Glomerular endothelial cell (primary cell): ENCODE measurements at regions not wholly inside any gene's neighbourhood (a gene's known extent, or its start where the extent isn't known, plus 50 kb on each side); places are given as distances from the start of the nearest gene placed in this dataset.
"Not testable (repeated sequence)": the region's sequence is repeated elsewhere in the genome, so short reads cannot be mapped to it uniquely, and the experiment has no call there.

Source experiments
- DNase-seq: peaks from one replicate; pipeline ENCODE4 v3.0.0-alpha.2; 2011; ENCODE audit warnings: low read depth, low spot score; ENCODE audit errors: extremely low read depth

DNA sequence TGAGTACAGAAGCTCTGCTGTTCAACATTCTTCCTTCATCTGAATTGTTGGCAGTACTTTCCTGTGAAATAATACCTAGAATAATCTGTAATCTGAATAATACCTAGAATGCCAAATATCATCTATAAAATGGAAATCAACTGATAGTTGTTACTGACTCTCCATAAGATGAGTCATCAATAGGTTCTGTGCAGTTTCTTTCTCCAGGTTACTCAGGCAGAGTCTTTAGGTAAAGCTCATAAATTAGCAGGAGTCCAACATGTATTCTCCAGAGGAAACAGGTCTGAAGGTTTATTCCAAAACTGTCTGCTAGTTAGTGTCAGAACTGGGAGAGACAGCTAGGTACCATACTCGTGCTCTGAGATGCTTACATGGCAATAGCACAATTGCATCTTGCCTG, 282.0 kb upstream of the MAP2 start:
- no peak for DNase-seq

DNA sequence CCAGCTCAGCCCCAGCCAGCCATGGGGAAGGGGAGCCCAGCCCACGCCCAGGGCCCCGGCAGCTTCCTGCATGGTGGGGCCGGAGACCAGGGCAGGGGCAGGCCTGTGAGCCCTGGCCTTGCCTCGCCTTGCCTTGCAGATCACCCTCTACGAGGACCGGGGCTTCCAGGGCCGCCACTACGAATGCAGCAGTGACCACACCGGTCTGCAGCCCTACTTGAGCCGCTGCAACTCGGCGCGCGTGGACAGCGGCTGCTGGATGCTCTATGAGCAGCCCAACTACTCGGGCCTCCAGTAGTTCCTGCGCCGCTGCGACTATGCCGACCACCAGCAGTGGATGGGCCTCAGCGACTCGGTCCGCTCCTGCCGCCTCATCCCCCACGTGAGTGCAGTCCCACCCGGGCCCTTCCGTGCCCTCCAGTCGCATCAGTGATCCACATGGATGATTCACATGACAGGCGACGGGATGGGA, 278.6 kb upstream of the MAP2 start:
- DNase-seq = not testable (repeated sequence)

DNA sequence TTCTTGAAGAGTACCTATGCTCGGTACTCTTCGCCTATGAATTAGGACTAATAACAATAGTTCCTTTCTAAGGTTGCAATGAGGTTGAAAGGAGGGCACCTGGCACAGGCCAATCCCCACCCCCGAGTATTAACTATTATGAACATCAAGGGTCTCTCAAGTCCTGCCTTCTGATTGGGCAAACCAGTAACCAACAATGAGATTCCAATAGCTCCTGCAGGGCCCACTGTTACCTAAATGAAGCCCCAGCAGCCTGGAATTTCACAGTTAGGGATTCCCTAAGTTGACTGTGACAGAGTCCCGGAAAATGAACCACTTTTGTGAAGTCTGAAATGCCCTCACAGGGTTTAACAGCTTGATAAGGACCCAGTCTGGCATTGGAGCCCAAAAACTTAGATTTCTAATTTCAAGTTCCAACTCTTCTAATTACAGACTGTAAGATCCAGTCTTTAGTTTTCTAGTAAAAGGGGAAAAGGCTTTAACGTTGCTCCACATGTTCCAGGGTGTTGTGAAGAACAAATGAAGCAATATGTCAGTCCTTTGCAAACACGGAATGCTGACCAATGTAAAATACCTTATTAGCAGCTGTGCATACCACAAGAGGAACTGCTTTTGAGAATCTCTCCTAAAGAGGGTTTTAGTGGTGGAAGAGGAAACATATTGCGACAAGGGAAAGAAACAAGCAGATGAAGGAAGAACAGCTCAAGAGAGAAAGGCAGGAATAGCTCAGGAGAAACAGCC, 277.7 kb upstream of the MAP2 start:
- DNase-seq = no peak

DNA sequence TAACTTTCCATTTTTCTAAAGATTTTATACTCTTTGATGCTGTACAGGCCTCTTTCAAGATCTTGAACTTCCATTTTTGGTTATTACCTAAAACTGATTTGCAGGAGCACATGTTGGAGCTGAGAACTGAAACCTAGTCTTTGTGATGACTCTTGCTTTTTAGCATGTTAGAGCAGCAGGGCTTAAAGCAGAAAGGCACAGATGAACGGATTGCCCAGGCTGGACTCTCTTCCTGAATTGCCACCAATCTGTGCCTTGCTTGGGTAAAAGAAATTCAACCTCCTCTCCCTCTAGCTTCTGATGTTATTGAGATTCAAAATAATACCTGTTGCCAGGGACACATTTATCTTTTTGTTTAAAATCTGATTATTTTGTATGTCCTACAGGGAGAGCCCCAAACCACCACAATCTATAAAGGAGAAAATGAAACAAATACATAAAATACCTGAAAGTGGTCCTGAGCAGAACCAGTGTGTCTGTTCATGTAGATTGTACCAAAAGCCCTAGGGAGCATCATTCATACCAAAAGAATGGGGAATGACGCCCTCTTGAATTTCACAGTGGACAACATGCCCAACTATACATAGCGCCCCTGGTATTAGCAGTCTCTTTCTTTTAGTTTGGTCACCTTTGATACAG, 277.0 kb upstream of the MAP2 start:
- DNase-seq = no peak

DNA sequence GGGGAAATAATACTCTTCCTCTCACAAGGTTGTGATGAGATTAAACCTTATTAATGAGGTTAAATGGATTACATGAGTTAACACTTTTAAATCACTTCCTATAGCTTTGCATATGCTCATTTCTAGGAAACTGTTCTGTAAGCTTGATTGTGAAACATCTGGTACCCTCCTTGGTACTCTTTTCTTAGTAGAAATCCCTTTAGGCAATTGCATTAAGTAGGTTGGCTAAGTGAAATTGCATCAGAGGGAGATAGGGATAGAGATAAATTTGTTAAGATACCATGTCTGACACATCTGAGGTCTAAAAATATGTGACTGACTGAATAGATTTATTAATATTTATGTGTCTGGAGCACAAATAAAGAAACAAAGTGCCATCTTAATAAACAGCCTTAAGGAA, 275.9 kb upstream of the MAP2 start:
- no peak for DNase-seq

DNA sequence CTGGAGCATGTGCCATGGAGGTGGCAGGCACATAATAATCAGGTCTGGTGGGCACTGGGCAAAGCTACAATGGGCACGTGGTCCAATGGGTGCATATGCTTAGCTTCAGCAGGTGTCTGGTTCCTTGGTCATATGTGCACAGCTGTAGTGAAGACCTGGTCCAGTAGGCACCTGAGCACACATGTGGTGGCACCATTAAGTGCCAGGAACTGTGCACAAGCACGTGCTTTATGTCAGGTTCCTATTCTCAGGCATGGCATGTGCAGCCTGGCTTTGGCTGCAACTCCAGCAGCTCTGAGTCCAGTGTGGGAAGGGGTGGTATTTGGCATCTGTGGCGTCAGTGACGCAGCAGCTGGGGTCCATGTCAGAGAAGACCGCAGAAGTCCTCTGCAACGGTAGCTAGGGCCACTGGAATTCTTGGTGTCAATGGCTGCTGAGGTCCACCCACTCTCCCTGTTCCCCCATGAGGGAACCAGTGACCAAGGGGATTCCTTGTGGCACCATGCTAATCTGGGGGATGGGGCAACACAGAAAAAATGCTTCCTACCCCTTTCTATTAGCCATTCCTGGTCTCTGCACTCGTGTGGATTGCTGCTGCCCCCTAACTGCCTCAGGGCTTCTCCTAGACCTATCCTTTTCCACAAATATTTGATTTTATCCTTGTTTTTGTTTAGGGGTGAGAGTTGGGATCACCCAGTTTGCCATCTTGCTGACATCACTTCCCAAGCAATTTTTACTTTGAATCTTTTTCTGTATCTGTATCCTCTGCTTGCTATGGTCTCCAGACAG, 262.9 kb upstream of the MAP2 start:
- no peak for DNase-seq

DNA sequence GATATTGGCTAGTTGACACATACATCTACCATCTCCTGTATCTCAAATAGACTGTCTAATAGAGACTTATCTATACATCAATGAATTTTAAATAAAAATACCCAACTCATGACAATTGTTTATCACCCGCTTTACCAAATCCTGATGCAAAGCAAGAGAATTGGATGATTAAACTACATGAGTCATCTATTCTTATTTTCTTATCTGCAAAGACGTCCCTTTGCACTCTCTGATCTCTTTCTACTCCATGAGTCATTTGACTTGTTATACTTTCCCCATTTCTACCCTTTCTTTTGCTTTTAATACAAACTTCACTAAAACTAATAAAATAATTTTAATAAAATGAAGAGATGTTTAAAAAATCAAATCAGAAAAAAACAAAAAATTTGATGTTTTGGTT, 261.7 kb upstream of the MAP2 start:
- DNase-seq = no peak

DNA sequence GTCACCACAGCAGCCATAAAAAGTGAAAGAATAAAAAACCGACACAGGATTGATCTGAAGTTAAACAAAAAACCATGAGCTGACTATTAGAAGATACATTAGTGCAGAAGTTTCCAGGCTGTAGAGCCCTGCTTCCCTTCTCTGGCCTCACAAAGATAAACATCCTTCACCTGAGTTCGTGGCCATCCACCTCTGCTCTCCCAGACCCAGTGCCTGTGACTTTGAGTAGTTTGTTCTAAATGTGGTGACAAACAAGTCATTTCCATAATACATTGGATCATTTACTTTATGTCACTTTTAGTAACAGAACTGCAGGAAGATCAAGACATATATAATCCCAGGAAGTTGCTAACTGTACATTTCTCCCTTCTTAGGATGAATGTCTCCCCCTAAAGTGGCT, 241.9 kb upstream of the MAP2 start:
- DNase-seq = no peak

DNA sequence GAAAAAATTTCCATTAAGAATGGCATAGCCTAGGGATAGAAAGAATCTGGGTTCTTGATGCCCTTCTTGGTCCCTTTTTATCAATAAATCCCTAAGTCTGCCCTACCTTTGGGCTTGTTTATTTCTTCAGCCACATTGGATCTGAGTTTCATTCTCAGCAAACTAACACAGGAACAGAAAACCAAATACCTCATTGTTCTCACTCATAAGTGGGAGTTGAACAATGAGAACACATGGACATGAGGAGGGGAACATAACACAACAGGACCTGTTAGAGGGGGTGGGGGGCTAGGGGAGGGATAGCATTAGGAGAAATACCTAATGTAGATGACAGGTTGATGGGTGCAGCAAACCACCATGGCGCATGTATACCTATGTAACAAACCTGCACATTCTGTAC, 237.0 kb upstream of the MAP2 start:
- DNase-seq = not testable (repeated sequence)

DNA sequence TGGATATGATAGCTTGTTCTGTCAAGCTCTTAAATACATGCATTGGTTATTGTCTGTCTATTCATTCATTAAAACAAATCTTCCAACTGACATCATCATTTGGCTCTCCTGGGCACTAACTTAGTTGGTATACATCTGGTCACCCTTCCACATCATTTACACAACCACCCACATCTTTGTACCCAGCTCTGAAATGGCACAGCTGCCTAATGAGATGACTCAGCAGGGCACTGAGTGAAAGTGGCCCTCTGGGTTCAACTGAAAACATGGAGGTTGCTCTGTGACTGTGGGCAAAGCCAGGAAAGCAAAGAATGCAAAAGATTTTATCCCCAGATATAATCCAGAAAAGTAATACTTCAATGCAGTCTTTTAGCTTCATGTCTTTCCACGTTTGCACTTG, 234.0 kb upstream of the MAP2 start:
- DNase-seq = no peak

DNA sequence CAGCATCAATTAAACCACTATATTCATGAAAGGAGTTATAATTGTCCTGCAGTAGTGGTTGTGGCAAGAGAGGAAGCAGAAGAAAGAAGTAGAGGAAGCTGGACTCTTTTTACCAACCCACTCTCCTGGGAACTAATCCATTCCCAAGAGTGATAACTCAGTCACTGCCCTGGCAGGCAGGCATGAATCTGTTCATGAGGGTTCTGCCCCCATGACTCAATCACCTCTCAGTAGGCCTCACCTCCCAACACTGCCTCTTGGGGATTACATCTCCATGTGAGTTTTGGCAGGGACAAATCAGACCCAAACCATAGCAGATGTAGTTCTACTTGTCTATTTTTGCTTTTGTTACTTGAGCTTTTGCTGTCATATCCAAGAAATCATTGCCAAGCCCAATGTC, 232.7 kb upstream of the MAP2 start:
- no peak for DNase-seq

DNA sequence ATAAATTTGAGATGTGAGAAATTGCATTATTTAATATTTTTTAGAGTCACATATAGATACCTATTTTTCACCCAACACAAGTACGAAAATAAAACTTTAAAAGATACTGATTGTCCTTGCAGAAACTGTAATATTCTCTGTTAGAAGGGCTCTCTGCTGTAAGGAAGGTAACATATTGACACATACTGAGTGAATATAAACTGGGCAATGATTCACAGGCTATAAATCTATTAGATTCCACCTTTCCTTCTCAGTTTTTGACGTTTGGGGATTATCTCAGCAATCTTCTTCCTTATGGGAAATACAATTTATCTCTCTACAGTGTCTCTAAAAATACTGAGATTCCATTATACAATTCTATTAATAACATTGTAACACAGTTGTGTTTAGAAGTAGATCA, 229.1 kb upstream of the MAP2 start:
- DNase-seq = no peak

DNA sequence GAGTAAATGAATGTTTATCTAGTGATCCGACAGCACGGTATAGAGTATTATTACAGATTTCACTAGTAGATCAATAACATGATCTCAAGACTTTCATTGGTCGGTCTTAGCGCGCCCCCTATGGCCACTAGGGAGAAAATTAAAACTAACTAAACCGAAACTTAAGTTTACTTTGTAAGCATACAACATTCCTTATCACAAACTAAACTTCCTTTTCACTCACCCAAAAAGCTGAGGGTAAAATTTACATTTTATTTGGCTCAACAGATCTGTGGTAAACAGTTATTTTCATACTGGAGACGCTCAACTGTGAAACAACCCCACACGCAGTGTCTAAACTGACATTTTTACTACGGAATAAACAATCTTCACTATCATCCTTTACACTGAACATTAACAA, 215.6 kb upstream of the MAP2 start:
- DNase-seq = no peak

DNA sequence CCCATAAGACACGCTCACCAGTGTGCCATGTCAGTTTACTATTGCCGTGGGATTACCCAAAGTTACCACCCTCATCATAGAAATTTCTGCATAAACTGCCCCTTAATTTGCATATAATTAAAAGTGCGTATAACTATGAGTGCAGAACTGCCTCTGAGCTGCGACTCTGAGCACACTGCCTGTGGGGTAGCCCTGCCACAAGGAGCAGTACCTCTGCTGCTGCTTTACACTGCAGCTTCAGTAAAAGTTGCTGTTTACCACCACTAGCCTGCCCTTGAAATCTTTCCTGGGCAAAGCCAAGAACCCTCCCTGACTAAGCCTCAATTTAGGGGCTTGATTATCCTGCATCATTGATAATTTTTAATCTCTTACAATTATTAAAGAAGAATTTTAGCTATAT, 213.9 kb upstream of the MAP2 start:
- no peak for DNase-seq

DNA sequence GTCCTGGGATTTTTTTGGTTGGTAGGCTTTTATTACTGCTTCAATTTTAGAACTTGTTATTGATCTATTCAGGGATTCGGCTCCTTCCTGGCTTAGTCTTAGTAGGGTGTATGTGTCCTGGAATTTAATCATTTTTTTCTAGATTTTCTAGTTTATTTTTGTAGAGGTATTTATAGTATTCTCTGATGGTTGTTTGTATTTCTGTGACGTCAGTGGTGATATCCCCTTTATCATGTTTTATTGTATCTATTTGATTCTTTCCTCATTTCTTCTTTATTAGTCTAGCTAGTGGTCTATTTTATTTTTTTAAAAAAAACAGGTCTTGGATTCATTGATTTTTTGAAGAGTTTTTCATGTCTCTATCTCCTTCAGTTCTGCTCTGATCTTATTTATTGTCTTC, 193.3 kb upstream of the MAP2 start:
- DNase-seq = no peak

DNA sequence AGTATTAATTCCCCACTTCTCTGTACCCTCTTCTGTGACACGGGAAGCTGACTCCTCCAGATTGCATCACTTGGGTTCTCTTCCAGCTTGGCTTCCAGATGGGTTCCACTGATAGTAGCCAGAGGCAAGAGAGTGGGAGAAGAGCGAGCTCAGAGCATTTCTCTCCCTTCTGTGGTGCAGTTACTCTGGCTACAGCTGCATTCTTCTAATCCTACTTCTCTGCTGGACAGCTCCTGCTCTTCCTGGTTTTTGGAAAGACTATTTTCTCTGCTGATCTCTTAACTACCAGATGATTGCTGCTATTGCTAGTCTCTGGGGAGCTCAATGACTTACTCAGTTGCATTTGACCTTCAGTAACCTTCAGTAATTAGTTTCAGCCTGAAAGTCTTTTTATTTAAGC, 187.5 kb upstream of the MAP2 start:
- no peak for DNase-seq

DNA sequence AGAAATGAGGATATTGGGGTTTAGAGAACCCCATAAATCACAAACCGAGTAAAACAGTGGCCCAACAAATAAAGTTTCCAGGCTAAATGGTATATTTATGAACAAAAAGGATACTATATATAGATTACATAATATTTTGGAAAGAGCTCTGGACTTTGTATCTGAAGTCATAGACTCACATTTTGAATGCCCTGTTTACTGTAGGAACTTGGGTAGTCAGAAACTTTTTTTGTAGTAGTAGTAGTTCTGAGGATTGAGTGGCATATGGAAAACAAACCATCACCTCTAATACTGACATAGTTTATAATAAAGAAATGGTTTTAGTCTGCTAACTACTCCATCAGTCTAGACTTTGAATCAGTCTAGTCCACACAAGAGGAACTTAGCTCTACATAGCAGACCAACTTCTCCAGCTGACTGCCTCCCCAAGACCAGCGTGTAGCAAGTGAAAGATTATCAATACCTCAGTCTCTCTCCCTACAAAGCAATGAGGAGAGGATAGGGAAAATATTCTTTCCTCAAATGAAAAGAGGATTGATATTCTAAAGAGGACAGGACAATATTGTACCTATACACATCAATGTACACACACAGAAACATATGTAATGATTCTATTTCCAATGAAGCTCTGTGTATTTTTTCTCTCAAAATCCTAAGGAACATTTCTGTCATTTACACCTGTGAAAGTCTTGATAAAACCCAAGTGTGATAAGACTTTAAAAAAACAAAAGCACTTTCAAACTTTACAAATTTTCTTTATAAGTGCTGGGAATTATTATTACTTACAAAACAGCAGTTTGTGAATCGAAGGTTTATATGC, 184.9 kb upstream of the MAP2 start:
- no peak for DNase-seq

DNA sequence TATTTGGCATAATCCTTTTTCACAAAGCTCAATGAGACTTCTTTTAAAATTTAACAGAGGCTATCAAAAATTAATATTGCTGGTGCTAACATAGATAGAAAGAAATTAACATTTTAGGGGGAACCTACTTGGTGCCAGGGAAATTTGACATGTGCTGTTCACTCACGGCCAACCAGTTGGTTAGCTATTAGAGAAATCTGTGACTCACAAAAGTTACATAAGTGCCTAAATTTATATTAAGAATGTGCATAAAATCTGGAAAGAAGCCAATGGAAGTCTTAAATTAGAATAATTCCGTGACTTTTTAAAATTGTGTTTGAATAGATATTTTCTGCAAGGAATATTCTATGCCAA, 184.3 kb upstream of the MAP2 start:
- no peak for DNase-seq

DNA sequence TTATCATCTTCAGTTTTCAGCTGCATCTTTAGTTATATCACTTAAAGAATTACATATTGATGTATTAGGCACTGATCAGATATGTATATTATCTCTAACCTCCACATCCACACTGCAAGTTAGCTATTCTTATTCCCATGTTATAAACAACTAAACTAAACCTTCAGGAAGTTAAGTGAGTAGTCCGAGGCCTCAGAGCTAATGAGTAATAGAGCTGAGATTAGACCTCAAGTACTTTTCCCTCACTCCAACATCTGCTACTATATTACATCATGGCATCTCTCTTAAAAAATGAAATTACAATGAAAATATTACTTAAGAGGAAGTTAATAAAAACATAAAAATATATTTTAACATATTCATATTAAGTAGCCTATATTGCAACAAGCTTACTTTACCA, 183.6 kb upstream of the MAP2 start:
- DNase-seq = no peak

DNA sequence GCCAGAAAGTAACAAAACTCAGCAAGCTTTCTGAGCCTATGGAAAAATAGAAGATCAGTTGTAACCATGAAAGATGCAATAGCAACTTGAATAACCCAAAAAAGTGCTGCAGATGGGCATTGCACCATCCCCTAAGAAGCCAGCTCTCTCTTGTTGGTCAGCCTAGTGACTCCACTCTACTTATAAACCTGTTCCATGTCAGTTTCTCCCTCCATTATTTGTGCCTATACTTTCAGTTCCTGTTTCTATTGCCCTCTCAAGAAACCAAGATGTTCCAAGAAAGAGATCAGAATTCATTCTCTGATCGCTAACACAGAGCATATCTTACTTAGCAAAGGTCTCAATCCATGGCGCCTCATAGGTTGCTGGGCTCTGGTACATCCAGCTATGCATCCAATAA, 170.3 kb upstream of the MAP2 start:
- DNase-seq = no peak

DNA sequence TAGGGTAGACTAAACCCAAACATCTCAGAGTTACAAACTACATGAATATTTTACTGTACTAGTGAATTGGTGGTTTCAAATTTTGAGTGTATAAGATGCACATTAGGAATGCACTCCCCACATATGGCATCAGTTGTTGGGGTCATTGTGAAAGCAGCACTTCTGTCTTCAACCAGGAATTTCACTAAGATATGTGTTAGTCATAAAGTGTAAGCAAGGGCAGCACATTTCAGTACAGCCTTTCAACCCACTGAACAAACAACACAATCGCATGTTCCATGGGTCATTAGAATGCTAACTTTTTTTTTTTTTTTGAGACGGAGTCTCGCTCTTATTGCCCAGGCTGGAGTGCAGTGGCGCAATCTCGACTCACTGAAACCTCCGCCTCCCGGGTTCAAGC, 164.1 kb upstream of the MAP2 start:
- no peak for DNase-seq
